WTC11 (cell line): ENCODE measurements at regions not wholly inside any gene's neighbourhood (a gene's known extent, or its start where the extent isn't known, plus 50 kb on each side); places are given as distances from the start of the nearest gene placed in this dataset.

Experiments
- ATAC-seq: fragments of 200-7000 bp; cut with Tn5 transposase; 2 replicates; pipeline ENCODE4 v1.10.0; 2021; ENCODE audit warnings: mild to moderate bottlenecking, moderate library complexity
- CTCF ChIA-PET: fragments of 300-600 bp; sonication (Branson Sonifier 250); formaldehyde crosslinking; loops from one replicate; lab custom pipeline; 2021; ENCODE audit warnings: antibody characterized with exemption; lab: Charles Lee
- POLR2A ChIA-PET: fragments of 350-600 bp; sonication (Branson Sonifier 250); formaldehyde crosslinking; loops from one replicate; lab custom pipeline; 2021; ENCODE audit warnings: antibody characterized with exemption; lab: Charles Lee
- DNase-seq: peaks from one replicate; pipeline ENCODE4 v3.0.0; 2021; ENCODE audit warnings: low spot score
- H3K27ac Mint-ChIP-seq: 2 replicates; pipeline ENCODE4 v1.8.0; 2021; ENCODE audit warnings: mixed read lengths
- H3K27me3 Mint-ChIP-seq: 2 replicates; pipeline ENCODE4 v1.8.0; 2021; ENCODE audit warnings: low read depth, mild to moderate bottlenecking, moderate library complexity, mixed read lengths
- H3K36me3 Mint-ChIP-seq: 2 replicates; pipeline ENCODE4 v1.8.0; 2021; ENCODE audit warnings: mixed read lengths
- H3K4me1 Mint-ChIP-seq: 2 replicates; pipeline ENCODE4 v1.8.0; 2022; ENCODE audit warnings: mixed read lengths
- H3K4me3 Mint-ChIP-seq: 2 replicates; pipeline ENCODE4 v1.8.0; 2021; ENCODE audit warnings: mild to moderate bottlenecking, moderate library complexity, mixed read lengths
- H3K9me3 Mint-ChIP-seq: 2 replicates; pipeline ENCODE4 v1.8.0; 2021; ENCODE audit warnings: mixed read lengths
- CREM ChIP-seq: sonication (generic); formaldehyde crosslinking; IDR thresholded peaks from 2 replicates; pipeline ENCODE4 v1.8.1; 2022; ENCODE audit warnings: mild to moderate bottlenecking, missing genetic modification reagents, moderate library complexity
- ESRRA ChIP-seq: sonication (generic); formaldehyde crosslinking; IDR thresholded peaks from 2 replicates; pipeline ENCODE4 v1.8.1; 2022; ENCODE audit warnings: mild to moderate bottlenecking, missing genetic modification reagents, borderline replicate concordance
- MXD4 ChIP-seq: fragments of 250-450 bp; sonication (Bioruptor Pico); IDR thresholded peaks from 2 replicates; pipeline ENCODE4 v1.8.0; 2021; ENCODE audit warnings: mild to moderate bottlenecking, moderate library complexity, borderline replicate concordance
- NFE2L1 ChIP-seq: sonication (generic); formaldehyde crosslinking; IDR thresholded peaks from 2 replicates; pipeline ENCODE4 v1.8.1; 2023; ENCODE audit warnings: missing genetic modification reagents
- OVOL2 ChIP-seq: fragments of 250-450 bp; sonication (Bioruptor Pico); IDR thresholded peaks from 2 replicates; pipeline ENCODE4 v1.9.0; 2021; ENCODE audit warnings: mild to moderate bottlenecking, borderline replicate concordance
- ZNF232 ChIP-seq: sonication (generic); formaldehyde crosslinking; IDR thresholded peaks from 2 replicates; pipeline ENCODE4 v1.8.0; 2022; ENCODE audit warnings: mild to moderate bottlenecking, missing genetic modification reagents
- TF ChIP-seq, protein P1 (sequence below): fragments of 250-450 bp; sonication (Bioruptor Pico); IDR thresholded peaks from 2 replicates; pipeline ENCODE4 v1.9.0; 2021; ENCODE audit warnings: mild to moderate bottlenecking, borderline replicate concordance
- TF ChIP-seq, protein P2 (sequence below): fragments of 250-450 bp; sonication (Bioruptor Pico); conservative IDR thresholded peaks from 2 replicates; pipeline ENCODE4 v1.9.0; 2021; ENCODE audit warnings: mild to moderate bottlenecking
- TF ChIP-seq, protein P3 (sequence below): sonication (generic); formaldehyde crosslinking; IDR thresholded peaks from 2 replicates; pipeline ENCODE4 v1.8.1; 2022; ENCODE audit warnings: missing genetic modification reagents, borderline replicate concordance
- TF ChIP-seq, protein P4 (sequence below): sonication (generic); formaldehyde crosslinking; IDR thresholded peaks from 2 replicates; pipeline ENCODE4 v1.8.1; 2022; ENCODE audit warnings: low read depth, missing genetic modification reagents, borderline replicate concordance
- TF ChIP-seq, protein P5 (sequence below): sonication (generic); formaldehyde crosslinking; IDR thresholded peaks from 2 replicates; pipeline ENCODE4 v1.8.1; 2022; ENCODE audit warnings: low read depth, mild to moderate bottlenecking, moderate library complexity, missing genetic modification reagents, borderline replicate concordance
- TF ChIP-seq, protein P6 (sequence below): sonication (generic); formaldehyde crosslinking; IDR thresholded peaks from 2 replicates; pipeline ENCODE4 v1.8.0; 2022; ENCODE audit warnings: mild to moderate bottlenecking, missing genetic modification reagents

DNA sequence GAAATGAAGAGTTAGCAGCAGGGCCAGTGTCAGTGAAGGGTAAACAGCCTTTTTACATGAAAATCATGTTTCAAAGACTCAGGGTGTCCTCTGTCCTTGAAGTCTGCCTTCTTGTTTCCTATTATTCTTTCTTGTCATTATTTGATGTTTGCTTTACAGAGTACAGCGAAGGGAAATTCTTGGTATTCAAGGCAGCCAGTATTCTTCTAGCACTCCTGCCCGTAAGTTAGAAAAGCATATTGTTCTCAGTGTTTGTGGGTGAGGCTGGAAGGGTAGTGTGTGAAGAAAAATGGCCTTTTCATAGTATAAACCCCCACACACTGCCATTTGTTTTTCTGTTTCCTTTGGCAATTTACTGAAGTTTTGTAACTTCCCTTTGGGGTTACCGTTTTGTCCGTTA is 217.3 kb upstream of the NAV3 start (continued):
- no peak for TF ChIP-seq CREM
- TF ChIP-seq ZNF232 (CRISPR knock-in tag): no peak

DNA sequence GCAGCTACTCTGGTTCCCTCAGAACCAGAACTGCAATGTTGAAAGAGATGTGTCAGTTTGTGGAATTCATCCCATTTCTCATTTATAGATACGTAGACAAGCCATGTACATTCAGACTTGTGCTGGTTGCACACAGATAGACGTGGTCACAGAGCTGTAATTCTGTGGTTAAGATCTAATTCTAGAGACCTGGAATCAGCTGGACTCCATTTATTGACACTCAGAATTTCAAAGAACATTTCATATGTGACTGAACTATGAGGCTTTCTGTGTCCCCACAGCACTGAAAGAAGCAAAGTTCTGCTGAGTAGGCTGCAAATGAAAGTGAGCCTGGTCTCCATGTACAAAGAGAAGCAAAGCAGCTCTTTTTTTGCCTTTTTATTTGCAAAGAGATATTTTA is 220.2 kb upstream of the NAV3 start:
- Mint-ChIP-seq H3K36me3 (no peaks in the 10 kb centered on the region), H3K27me3 (no peaks in the 10 kb centered on the region), H3K9me3 (no peaks in the 10 kb centered on the region), H3K27ac (no peak overlapping the region)
- CTCF ChIA-PET: no interaction called here
- TF ChIP-seq, protein P1, sequence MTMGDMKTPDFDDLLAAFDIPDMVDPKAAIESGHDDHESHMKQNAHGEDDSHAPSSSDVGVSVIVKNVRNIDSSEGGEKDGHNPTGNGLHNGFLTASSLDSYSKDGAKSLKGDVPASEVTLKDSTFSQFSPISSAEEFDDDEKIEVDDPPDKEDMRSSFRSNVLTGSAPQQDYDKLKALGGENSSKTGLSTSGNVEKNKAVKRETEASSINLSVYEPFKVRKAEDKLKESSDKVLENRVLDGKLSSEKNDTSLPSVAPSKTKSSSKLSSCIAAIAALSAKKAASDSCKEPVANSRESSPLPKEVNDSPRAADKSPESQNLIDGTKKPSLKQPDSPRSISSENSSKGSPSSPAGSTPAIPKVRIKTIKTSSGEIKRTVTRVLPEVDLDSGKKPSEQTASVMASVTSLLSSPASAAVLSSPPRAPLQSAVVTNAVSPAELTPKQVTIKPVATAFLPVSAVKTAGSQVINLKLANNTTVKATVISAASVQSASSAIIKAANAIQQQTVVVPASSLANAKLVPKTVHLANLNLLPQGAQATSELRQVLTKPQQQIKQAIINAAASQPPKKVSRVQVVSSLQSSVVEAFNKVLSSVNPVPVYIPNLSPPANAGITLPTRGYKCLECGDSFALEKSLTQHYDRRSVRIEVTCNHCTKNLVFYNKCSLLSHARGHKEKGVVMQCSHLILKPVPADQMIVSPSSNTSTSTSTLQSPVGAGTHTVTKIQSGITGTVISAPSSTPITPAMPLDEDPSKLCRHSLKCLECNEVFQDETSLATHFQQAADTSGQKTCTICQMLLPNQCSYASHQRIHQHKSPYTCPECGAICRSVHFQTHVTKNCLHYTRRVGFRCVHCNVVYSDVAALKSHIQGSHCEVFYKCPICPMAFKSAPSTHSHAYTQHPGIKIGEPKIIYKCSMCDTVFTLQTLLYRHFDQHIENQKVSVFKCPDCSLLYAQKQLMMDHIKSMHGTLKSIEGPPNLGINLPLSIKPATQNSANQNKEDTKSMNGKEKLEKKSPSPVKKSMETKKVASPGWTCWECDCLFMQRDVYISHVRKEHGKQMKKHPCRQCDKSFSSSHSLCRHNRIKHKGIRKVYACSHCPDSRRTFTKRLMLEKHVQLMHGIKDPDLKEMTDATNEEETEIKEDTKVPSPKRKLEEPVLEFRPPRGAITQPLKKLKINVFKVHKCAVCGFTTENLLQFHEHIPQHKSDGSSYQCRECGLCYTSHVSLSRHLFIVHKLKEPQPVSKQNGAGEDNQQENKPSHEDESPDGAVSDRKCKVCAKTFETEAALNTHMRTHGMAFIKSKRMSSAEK (CRISPR knock-in tag): no peak
- TF ChIP-seq, protein P2, sequence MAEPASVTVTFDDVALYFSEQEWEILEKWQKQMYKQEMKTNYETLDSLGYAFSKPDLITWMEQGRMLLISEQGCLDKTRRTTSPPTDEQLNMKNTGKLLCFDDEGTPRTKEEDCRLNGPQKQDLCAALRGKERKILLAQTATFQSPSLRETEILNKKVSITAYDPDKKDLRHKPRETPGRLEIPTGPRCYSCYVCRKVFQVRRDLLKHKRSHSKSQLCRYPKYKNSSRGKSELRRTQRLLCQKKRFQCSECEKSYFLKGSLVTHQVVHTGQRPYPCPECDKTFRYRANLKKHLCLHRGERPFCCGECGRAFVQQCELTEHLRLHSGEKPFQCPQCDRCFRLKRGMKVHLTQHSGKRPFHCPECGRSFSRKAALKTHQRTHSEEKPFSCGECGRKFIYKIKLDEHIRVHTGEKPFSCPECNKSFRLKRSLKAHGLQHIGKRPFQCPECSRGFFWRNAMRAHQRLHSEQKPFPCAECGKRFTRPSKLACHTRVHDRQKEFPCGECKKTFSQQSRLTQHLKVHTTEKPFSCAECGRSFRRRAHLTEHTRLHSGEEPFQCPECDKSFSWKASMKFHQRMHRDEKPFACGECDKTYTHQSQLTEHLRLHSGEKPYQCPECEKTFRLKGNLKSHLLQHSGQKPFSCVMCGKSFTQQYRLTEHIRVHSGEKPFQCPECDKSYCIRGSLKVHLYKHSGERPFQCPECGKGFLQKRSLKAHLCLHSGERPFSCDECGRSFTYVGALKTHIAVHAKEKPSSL (CRISPR knock-in tag): no peak
- no peak for TF ChIP-seq MXD4 (CRISPR knock-in tag)
- TF ChIP-seq, protein P3, sequence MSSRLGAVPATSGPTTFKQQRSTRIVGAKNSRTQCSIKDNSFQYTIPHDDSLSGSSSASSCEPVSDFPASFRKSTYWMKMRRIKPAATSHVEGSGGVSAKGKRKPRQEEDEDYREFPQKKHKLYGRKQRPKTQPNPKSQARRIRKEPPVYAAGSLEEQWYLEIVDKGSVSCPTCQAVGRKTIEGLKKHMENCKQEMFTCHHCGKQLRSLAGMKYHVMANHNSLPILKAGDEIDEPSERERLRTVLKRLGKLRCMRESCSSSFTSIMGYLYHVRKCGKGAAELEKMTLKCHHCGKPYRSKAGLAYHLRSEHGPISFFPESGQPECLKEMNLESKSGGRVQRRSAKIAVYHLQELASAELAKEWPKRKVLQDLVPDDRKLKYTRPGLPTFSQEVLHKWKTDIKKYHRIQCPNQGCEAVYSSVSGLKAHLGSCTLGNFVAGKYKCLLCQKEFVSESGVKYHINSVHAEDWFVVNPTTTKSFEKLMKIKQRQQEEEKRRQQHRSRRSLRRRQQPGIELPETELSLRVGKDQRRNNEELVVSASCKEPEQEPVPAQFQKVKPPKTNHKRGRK (CRISPR knock-in tag): no peak
- no peak for TF ChIP-seq NFE2L1 (CRISPR knock-in tag)
- TF ChIP-seq, all 79 proteins: peak for 0
- Mint-ChIP-seq H3K4me1 (peaks cover 24% of the 10 kb centered on the region), H3K4me3 (no peak overlapping the region)
- DNase-seq: no peak
- ATAC-seq: no peak
- POLR2A ChIA-PET: interaction anchor here (0.7 kb wide), 1 partner anchor 448 kb away, joined by 3 read pairs; no protein-coding TSS in a partner anchor

DNA sequence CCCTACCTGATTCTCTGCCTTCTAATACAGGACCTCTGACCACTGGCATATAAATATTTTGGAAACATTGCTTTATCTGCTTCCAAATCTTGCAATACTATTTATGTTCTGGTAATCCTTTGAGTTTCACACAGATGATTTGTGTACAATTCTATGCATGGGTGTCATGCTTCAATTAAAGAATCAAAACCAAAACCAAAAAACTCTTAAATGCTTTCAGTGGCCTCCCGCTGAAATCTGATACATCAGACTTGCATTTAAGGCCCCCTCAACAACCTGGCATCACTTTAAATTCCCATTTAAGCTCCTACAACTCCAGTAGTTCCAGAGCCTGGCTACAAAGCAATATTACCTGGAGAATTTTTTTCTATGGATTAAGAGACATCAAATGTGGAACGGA is 221.7 kb upstream of the NAV3 start:
- no peak for ATAC-seq
- no peaks in the 10 kb centered on the region for H3K27me3 Mint-ChIP-seq
- H3K36me3 Mint-ChIP-seq: no peaks in the 10 kb centered on the region
- no peak overlapping the region for H3K27ac Mint-ChIP-seq
- ChIA-PET POLR2A (no interaction called here), CTCF (no interaction called here)
- no peaks in the 10 kb centered on the region for H3K9me3 Mint-ChIP-seq
- peaks cover 23% of the 10 kb centered on the region for H3K4me1 Mint-ChIP-seq
- no peak for DNase-seq
- TF ChIP-seq, protein P4, sequence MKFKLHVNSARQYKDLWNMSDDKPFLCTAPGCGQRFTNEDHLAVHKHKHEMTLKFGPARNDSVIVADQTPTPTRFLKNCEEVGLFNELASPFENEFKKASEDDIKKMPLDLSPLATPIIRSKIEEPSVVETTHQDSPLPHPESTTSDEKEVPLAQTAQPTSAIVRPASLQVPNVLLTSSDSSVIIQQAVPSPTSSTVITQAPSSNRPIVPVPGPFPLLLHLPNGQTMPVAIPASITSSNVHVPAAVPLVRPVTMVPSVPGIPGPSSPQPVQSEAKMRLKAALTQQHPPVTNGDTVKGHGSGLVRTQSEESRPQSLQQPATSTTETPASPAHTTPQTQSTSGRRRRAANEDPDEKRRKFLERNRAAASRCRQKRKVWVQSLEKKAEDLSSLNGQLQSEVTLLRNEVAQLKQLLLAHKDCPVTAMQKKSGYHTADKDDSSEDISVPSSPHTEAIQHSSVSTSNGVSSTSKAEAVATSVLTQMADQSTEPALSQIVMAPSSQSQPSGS (CRISPR knock-in tag): no peak
- TF ChIP-seq, protein P5, sequence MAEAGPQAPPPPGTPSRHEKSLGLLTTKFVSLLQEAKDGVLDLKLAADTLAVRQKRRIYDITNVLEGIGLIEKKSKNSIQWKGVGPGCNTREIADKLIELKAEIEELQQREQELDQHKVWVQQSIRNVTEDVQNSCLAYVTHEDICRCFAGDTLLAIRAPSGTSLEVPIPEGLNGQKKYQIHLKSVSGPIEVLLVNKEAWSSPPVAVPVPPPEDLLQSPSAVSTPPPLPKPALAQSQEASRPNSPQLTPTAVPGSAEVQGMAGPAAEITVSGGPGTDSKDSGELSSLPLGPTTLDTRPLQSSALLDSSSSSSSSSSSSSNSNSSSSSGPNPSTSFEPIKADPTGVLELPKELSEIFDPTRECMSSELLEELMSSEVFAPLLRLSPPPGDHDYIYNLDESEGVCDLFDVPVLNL (CRISPR knock-in tag): no peak
- TF ChIP-seq, protein P6, sequence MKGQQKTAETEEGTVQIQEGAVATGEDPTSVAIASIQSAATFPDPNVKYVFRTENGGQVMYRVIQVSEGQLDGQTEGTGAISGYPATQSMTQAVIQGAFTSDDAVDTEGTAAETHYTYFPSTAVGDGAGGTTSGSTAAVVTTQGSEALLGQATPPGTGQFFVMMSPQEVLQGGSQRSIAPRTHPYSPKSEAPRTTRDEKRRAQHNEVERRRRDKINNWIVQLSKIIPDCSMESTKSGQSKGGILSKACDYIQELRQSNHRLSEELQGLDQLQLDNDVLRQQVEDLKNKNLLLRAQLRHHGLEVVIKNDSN (CRISPR knock-in tag): no peak
- TF ChIP-seq ESRRA (CRISPR knock-in tag): no peak
- no peak for TF ChIP-seq OVOL2
- H3K4me3 Mint-ChIP-seq: no peak overlapping the region
